Hepatocyte (in vitro differentiated cells): ENCODE measurements at regions not wholly inside any gene's neighbourhood (a gene's known extent, or its start where the extent isn't known, plus 50 kb on each side); places are given as distances from the start of the nearest gene placed in this dataset.

Experiments
- DNase-seq: peaks from one replicate; pipeline ENCODE4 v3.0.0-alpha.2; 2016; ENCODE audit warnings: low spot score
- H2AFZ ChIP-seq: fragments of 200-600 bp; sonication (generic); 2 replicates; pipeline ENCODE4 v1.6.0; 2016; ENCODE audit warnings: antibody characterized with exemption, mild to moderate bottlenecking
- H3K27ac ChIP-seq: fragments of 200-600 bp; sonication (generic); 2 replicates; pipeline ENCODE4 v1.5.1; 2016; ENCODE audit warnings: mild to moderate bottlenecking
- H3K27me3 ChIP-seq: fragments of 200-600 bp; sonication (generic); 2 replicates; pipeline ENCODE4 v1.6.1; 2016
- H3K36me3 ChIP-seq: fragments of 200-600 bp; sonication (generic); replicated peaks from 2 replicates; pipeline ENCODE4 v1.5.1; 2016; ENCODE audit warnings: low read depth; ENCODE audit not compliant: insufficient read depth
- H3K4me1 ChIP-seq: fragments of 200-600 bp; sonication (generic); 2 replicates; pipeline ENCODE4 v1.5.1; 2016; ENCODE audit warnings: mild to moderate bottlenecking, moderate library complexity; ENCODE audit not compliant: insufficient read depth
- H3K4me2 ChIP-seq: fragments of 200-600 bp; sonication (generic); 2 replicates; pipeline ENCODE4 v1.6.0; 2016
- H3K4me3 ChIP-seq: fragments of 200-600 bp; sonication (generic); 2 replicates; pipeline ENCODE4 v1.5.1; 2016; ENCODE audit warnings: mild to moderate bottlenecking
- H3K79me2 ChIP-seq: fragments of 200-600 bp; sonication (generic); 2 replicates; pipeline ENCODE4 v1.6.0; 2017; ENCODE audit warnings: mild to moderate bottlenecking
- H3K9me2 ChIP-seq: fragments of 200-600 bp; sonication (generic); replicated peaks from 2 replicates; pipeline ENCODE4 v1.6.0; 2017; ENCODE audit warnings: mild to moderate bottlenecking; ENCODE audit not compliant: insufficient read depth
- H3K9me3 ChIP-seq: fragments of 200-600 bp; sonication (generic); 2 replicates; pipeline ENCODE4 v1.5.1; 2016; ENCODE audit warnings: low read depth, mild to moderate bottlenecking
- H4K20me1 ChIP-seq: fragments of 200-600 bp; sonication (generic); 2 replicates; pipeline ENCODE4 v1.6.0; 2016; ENCODE audit warnings: mild to moderate bottlenecking; ENCODE audit not compliant: insufficient read depth, poor library complexity, severe bottlenecking
- EZH2 ChIP-seq: fragments of 200-600 bp; sonication (generic); IDR thresholded peaks from 2 replicates; pipeline ENCODE4 v1.6.1; 2016; ENCODE audit warnings: antibody characterized with exemption, mild to moderate bottlenecking, borderline replicate concordance
- EZH2phosphoT487 ChIP-seq: fragments of 200-600 bp; sonication (generic); IDR thresholded peaks from one replicate; pipeline ENCODE4 v1.6.1; 2018; ENCODE audit warnings: antibody characterized with exemption, mild to moderate bottlenecking, low read depth, moderate library complexity; ENCODE audit not compliant: unreplicated experiment, severe bottlenecking
- WGBS: methylation state at CpG from one replicate; pipeline ENCODE4 v1.1.6; 2016; ENCODE audit warnings: low lambda C conversion rate; ENCODE audit errors: missing lambda C conversion rate; 5-methylcytosine and 5-hydroxymethylcytosine counted together
- TF ChIP-seq, protein P1 (sequence below): fragments of 200-600 bp; sonication (generic); IDR thresholded peaks from 2 replicates; pipeline ENCODE4 v1.5.1; 2016; ENCODE audit warnings: antibody characterized with exemption, mild to moderate bottlenecking; ENCODE audit not compliant: poor library complexity

- no peak overlapping the region for H3K27ac ChIP-seq
- WGBS, result 89% methylated on average over 16 of the region's 16 CpGs
- no peak overlapping the region for H3K4me3 ChIP-seq
- no peak for TF ChIP-seq EZH2phosphoT487
- TF ChIP-seq EZH2, result no peak
- TF ChIP-seq, protein P1, sequence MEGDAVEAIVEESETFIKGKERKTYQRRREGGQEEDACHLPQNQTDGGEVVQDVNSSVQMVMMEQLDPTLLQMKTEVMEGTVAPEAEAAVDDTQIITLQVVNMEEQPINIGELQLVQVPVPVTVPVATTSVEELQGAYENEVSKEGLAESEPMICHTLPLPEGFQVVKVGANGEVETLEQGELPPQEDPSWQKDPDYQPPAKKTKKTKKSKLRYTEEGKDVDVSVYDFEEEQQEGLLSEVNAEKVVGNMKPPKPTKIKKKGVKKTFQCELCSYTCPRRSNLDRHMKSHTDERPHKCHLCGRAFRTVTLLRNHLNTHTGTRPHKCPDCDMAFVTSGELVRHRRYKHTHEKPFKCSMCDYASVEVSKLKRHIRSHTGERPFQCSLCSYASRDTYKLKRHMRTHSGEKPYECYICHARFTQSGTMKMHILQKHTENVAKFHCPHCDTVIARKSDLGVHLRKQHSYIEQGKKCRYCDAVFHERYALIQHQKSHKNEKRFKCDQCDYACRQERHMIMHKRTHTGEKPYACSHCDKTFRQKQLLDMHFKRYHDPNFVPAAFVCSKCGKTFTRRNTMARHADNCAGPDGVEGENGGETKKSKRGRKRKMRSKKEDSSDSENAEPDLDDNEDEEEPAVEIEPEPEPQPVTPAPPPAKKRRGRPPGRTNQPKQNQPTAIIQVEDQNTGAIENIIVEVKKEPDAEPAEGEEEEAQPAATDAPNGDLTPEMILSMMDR, result no peak
- H3K9me2 ChIP-seq, result no peaks in the 10 kb centered on the region
- H2AFZ ChIP-seq, result no peak overlapping the region
- DNase-seq, result no peak
- no peaks in the 10 kb centered on the region for H3K27me3 ChIP-seq
- H3K4me2 ChIP-seq, result no peak overlapping the region
- H3K79me2 ChIP-seq, result no peaks in the 10 kb centered on the region
- no peaks in the 10 kb centered on the region for H3K9me3 ChIP-seq
- no peaks in the 10 kb centered on the region for H3K4me1 ChIP-seq
- no peaks in the 10 kb centered on the region for H4K20me1 ChIP-seq
- H3K36me3 ChIP-seq, result no peaks in the 10 kb centered on the region
These were observed 1121.6 kb downstream of the BRD1 start for GRCh38 chr22:48705917-48706605.

- no peaks in the 10 kb centered on the region for H4K20me1 ChIP-seq
- H3K36me3 ChIP-seq, result no peaks in the 10 kb centered on the region
- no peak overlapping the region for H3K27ac ChIP-seq
- no peak overlapping the region for H3K4me3 ChIP-seq
- DNase-seq, result no peak
- H3K79me2 ChIP-seq, result no peaks in the 10 kb centered on the region
- H3K4me2 ChIP-seq, result no peak overlapping the region
- no peaks in the 10 kb centered on the region for H3K4me1 ChIP-seq
- WGBS, result 81% methylated on average over 18 of the region's 18 CpGs
- TF ChIP-seq EZH2 (no peak), EZH2phosphoT487 (no peak)
- TF ChIP-seq, protein P1, result no peak
- H3K27me3 ChIP-seq, result no peaks in the 10 kb centered on the region
- H3K9me3 ChIP-seq, result no peaks in the 10 kb centered on the region
- no peaks in the 10 kb centered on the region for H3K9me2 ChIP-seq
- no peak overlapping the region for H2AFZ ChIP-seq
These were observed 1122.3 kb downstream of the BRD1 start for GRCh38 chr22:48705159-48705916.

- H3K27ac ChIP-seq, result no peak overlapping the region
- no peak overlapping the region for H2AFZ ChIP-seq
- H3K4me1 ChIP-seq, result no peaks in the 10 kb centered on the region
- 88% methylated on average over 13 of the region's 13 CpGs for WGBS
- no peak overlapping the region for H3K4me2 ChIP-seq
- no peak for TF ChIP-seq EZH2
- no peak for TF ChIP-seq EZH2phosphoT487
- TF ChIP-seq, protein P1, result no peak
- H4K20me1 ChIP-seq, result no peaks in the 10 kb centered on the region
- no peaks in the 10 kb centered on the region for H3K9me2 ChIP-seq
- H3K9me3 ChIP-seq, result no peaks in the 10 kb centered on the region
- H3K79me2 ChIP-seq, result no peaks in the 10 kb centered on the region
- H3K27me3 ChIP-seq, result no peaks in the 10 kb centered on the region
- H3K36me3 ChIP-seq, result no peaks in the 10 kb centered on the region
- no peak for DNase-seq
- no peak overlapping the region for H3K4me3 ChIP-seq
These were observed 1123.3 kb downstream of the BRD1 start for GRCh38 chr22:48704335-48704734.
